Thoracic aorta (tissue), 2 donors: ENCODE measurements at regions not wholly inside any gene's neighbourhood (a gene's known extent, or its start where the extent isn't known, plus 50 kb on each side); places are given as distances from the start of the nearest gene placed in this dataset.

Experiments
- ATAC-seq: fragments of 150-250 bp; one replicate; pipeline ENCODE4 v1.8.0; 2017; ENCODE audit warnings: low read depth; ENCODE audit not compliant: insufficient number of reproducible peaks, low FRiP score
- DNase-seq: peaks from one replicate; pipeline ENCODE4 v3.0.0-alpha.2; 2020; ENCODE audit warnings: low spot score
- H3K27ac ChIP-seq, 2 donors: fragments of 200-600 bp; sonication (generic); 1 replicate in 1 of 2; 2 replicates in 1 of 2; pipeline ENCODE4 v1.5.1; 2016; ENCODE audit warnings: mild to moderate bottlenecking in 2 of 2, moderate library complexity in 2 of 2
- H3K27me3 ChIP-seq: fragments of 200-600 bp; sonication (generic); replicated peaks from 2 replicates; pipeline ENCODE4 v1.6.0; 2016; ENCODE audit warnings: mild to moderate bottlenecking; ENCODE audit not compliant: insufficient read depth
- H3K36me3 ChIP-seq: fragments of 200-600 bp; sonication (generic); one replicate; pipeline ENCODE4 v1.5.1; 2016
- H3K4me1 ChIP-seq, 2 donors: fragments of 200-600 bp; sonication (generic); 1 replicate in 1 of 2; 2 replicates in 1 of 2; pipeline versions ENCODE4 v1.5.1 to v1.6.0; 2016; ENCODE audit warnings: low read depth in 2 of 2, mild to moderate bottlenecking in 1 of 2; ENCODE audit not compliant: control insufficient read depth in 1 of 2
- H3K4me3 ChIP-seq: fragments of 200-600 bp; sonication (generic); 2 replicates; pipeline ENCODE4 v1.5.1; 2016; ENCODE audit warnings: mild to moderate bottlenecking
- H3K9me3 ChIP-seq: fragments of 200-600 bp; sonication (generic); 2 replicates; pipeline ENCODE4 v1.5.1; 2016
- CTCF ChIP-seq: fragments of 200-600 bp; sonication (generic); IDR thresholded peaks from one replicate; pipeline ENCODE4 v1.5.1; 2019; ENCODE audit warnings: antibody characterized with exemption

GRCh38 chr11:19631712-19632498 lies 80.7 kb upstream of the NAV2 start:
- Histone ChIP-seq H3K9me3 (no peaks in the 10 kb centered on the region), H3K36me3 (no peaks in the 10 kb centered on the region), H3K4me1 (peaks cover 31 to 75% of the 10 kb centered on the region in 2 donors), H3K4me3 (peak overlapping the region; percentile 10), H3K27me3 (no peaks in the 10 kb centered on the region), H3K27ac (peak overlapping the region; percentile 84 to 90)
- DNase-seq = no peak
- no peak for ATAC-seq
- no peak for TF ChIP-seq CTCF

DNA sequence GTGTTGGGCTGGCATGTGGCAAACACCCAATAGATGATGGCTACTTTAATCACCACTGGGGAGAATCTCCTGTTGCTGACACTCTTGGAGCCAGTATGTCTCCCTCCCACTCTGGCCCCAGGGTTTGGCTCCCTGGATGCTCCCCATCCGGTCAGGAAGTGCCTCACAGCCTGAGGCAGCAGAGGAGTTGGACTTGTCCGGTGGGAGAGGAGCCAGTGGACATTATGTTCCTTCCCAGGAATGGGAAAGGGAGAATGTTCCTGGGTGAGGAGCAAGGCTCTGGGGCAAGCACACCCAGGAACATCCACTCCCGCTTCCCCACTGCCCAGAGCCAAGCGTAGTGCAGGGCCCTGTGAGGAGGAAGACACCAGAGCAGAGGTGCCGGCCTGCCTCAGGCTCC lies 84.6 kb upstream of the NAV2 start:
- H3K27ac ChIP-seq = peak overlapping the region; percentile 76 to 83
- DNase-seq = peak; percentile 70
- peaks cover 26 to 62% of the 10 kb centered on the region in 2 donors for H3K4me1 ChIP-seq

DNA sequence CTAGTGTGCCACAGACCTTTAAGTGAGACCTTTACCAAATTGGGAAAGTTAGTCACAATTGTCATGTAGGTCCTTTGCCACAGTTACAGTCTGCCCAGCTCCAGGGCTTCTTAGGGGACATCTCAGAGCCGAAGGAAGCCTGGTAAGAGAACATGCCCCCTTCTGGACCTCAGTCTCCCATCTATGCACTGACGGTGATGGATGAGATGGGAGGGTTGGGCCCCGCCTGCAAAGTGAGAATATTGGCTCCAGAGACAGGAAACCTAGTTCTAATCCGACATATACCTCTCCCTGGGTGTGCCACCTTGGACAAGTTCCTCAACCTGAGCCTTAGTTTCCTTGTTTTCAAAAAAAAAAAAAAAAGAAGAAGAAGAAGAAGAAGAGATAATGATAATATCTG lies 85.1 kb upstream of the NAV2 start:
- Histone ChIP-seq H3K27me3 (no peaks in the 10 kb centered on the region), H3K9me3 (no peaks in the 10 kb centered on the region), H3K4me3 (no peak overlapping the region), H3K27ac (peak overlapping the region; percentile 76 to 83), H3K36me3 (no peaks in the 10 kb centered on the region), H3K4me1 (peaks cover 22 to 57% of the 10 kb centered on the region in 2 donors)
- DNase-seq (no peak), ATAC-seq (no peak)
- TF ChIP-seq CTCF = no peak

More for the DNA sequence above, 84.6 kb upstream of the NAV2 start:
- no peak overlapping the region for H3K4me3 ChIP-seq
- peak; percentile 89 for ATAC-seq
- H3K27me3 ChIP-seq = no peaks in the 10 kb centered on the region
- TF ChIP-seq CTCF = peak; percentile 29
- no peaks in the 10 kb centered on the region for H3K9me3 ChIP-seq
- no peaks in the 10 kb centered on the region for H3K36me3 ChIP-seq

GRCh38 chr11:19625438-19625837 lies 87.2 kb upstream of the NAV2 start:
- no peak for TF ChIP-seq CTCF
- no peak for ATAC-seq
- H3K4me3 ChIP-seq = no peak overlapping the region
- H3K4me1 ChIP-seq = peaks cover 9 to 39% of the 10 kb centered on the region in 2 donors
- no peak overlapping the region for H3K27ac ChIP-seq
- H3K27me3 ChIP-seq = no peaks in the 10 kb centered on the region
- no peak for DNase-seq
- H3K9me3 ChIP-seq = no peaks in the 10 kb centered on the region
- no peaks in the 10 kb centered on the region for H3K36me3 ChIP-seq

DNA sequence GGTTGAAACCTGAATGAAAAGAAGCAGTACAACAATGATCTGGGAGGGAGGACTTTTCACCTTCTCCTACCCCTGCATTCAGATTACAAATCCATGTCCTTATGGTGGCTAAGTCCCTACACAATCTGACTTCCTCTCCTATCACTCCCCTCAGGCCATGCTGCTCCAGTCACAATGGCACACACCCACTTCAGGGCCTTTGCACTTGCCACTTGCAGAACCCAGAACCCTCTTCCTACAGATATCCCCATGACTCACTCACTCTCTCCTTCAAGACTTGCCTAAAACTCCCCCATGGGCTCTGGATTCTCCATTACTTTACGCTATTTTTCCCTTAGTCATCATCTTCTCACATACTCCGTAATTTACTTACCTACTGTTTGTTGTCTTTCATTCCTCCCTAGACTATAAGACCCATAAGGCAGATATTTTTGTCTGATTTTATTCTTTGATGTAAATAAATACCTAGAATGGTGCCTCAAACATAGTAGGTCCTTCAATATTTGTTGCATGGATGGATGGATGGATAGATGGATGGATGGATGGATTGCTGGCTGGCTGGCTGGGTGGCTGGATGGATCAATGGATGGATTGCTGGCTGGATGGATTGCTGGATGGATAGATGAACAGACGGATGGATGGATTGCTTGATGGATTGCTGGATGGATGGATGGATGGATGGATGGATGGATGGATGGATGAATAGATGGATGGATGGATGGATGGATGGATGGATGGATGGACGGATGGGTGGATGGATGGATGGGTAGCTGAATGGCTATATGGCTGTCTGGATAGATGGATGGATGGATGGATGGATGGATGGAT lies 94.7 kb upstream of the NAV2 start:
- no peak for TF ChIP-seq CTCF
- Histone ChIP-seq H3K27ac (peak overlapping the region in 1 of 2 donors; percentile 88), H3K4me1 (peaks cover 19 to 37% of the 10 kb centered on the region in 2 donors), H3K27me3 (no peaks in the 10 kb centered on the region), H3K9me3 (no peaks in the 10 kb centered on the region), H3K36me3 (no peaks in the 10 kb centered on the region), H3K4me3 (no peak overlapping the region)
- DNase-seq = no peak
- ATAC-seq = no peak
